ENCODE measurements at regions not wholly inside any gene's neighbourhood (a gene's known extent, or its start where the extent isn't known, plus 50 kb on each side); places are given as distances from the start of the nearest gene placed in this dataset.
"Not testable (repeated sequence)": the region's sequence is repeated elsewhere in the genome, so short reads cannot be mapped to it uniquely, and the experiment has no call there.

- H3K4me3 ChIP-seq (ENCODE audit: low read depth, low read length) = no peak overlapping the region
- TF ChIP-seq CTCF (IDR thresholded peaks at IDR 0.05; ENCODE audit: low read depth, low read length, missing control alignments) = no peak
- no peak for DNase-seq (ENCODE audit: low read depth)
Observed at GRCh38 chr1:233722212-233722979, 108.5 kb downstream of the KCNK1 start.

- no peak for DNase-seq (ENCODE audit: low read depth)
- no peak for TF ChIP-seq CTCF (IDR thresholded peaks at IDR 0.05; ENCODE audit: low read depth, low read length, missing control alignments)
Observed at GRCh38 chr1:233723387-233723786, 109.5 kb downstream of the KCNK1 start.

GRCh38 chr1:233724131-233724631, 110.3 kb downstream of the KCNK1 start:
- H3K4me3 ChIP-seq (ENCODE audit: low read depth, low read length); DNase-seq (ENCODE audit: low read depth): not testable (repeated sequence)

More at GRCh38 chr1:233723387-233723786, 109.5 kb downstream of the KCNK1 start:
- no peak overlapping the region for H3K4me3 ChIP-seq (ENCODE audit: low read depth, low read length)

GRCh38 chr1:233725423-233725822, 111.5 kb downstream of the KCNK1 start:
- no peak for TF ChIP-seq CTCF (IDR thresholded peaks at IDR 0.05; ENCODE audit: low read depth, low read length, missing control alignments)
- H3K4me3 ChIP-seq (ENCODE audit: low read depth, low read length) = no peak overlapping the region
- no peak for DNase-seq (ENCODE audit: low read depth)

GRCh38 chr1:233728721-233729120, 114.8 kb downstream of the KCNK1 start:
- DNase-seq (ENCODE audit: low read depth) = no peak

GRCh38 chr1:233730380-233730779, 116.5 kb downstream of the KCNK1 start:
- no peak for DNase-seq (ENCODE audit: low read depth)
- TF ChIP-seq CTCF (IDR thresholded peaks at IDR 0.05; ENCODE audit: low read depth, low read length, missing control alignments) = no peak
- H3K4me3 ChIP-seq (ENCODE audit: low read depth, low read length) = no peak overlapping the region

More at GRCh38 chr1:233728721-233729120, 114.8 kb downstream of the KCNK1 start:
- no peak for TF ChIP-seq CTCF (IDR thresholded peaks at IDR 0.05; ENCODE audit: low read depth, low read length, missing control alignments)
- H3K4me3 ChIP-seq (ENCODE audit: low read depth, low read length) = no peak overlapping the region

- DNase-seq (ENCODE audit: low read depth) = no peak
- no peak overlapping the region for H3K4me3 ChIP-seq (ENCODE audit: low read depth, low read length)
- no peak for TF ChIP-seq CTCF (IDR thresholded peaks at IDR 0.05; ENCODE audit: low read depth, low read length, missing control alignments)
Observed at GRCh38 chr1:233730809-233731208, 116.9 kb downstream of the KCNK1 start.

All from GM12864 (cell line).